HCT116 (cell line): ENCODE measurements at regions not wholly inside any gene's neighbourhood (a gene's known extent, or its start where the extent isn't known, plus 50 kb on each side); places are given as distances from the start of the nearest gene placed in this dataset.

Experiments
- CEBPB ChIP-seq: IDR thresholded peaks from 2 replicates; pipeline ENCODE4 v1.6.1; 2012; ENCODE audit warnings: low read depth
- CTCF ChIP-seq, 3 experiments: fragments of 200-600 bp in 1 of 3; sonication (generic) in 1 of 3; IDR thresholded peaks in 2 of 3; conservative IDR thresholded peaks in 1 of 3; 2 replicates each; pipeline ENCODE4 v1.5.1; 2012 to 2017; ENCODE audit warnings: low read depth in 2 of 3, low read length in 2 of 3, antibody characterized with exemption in 1 of 3, borderline replicate concordance in 1 of 3, control low read depth in 1 of 3, mild to moderate bottlenecking in 1 of 3, mixed read lengths in 1 of 3, mixed run types in 1 of 3, moderate library complexity in 1 of 3; ENCODE audit not compliant: insufficient read depth in 1 of 3
- EZH2 ChIP-seq: fragments of 200-600 bp; sonication (generic); IDR thresholded peaks from 2 replicates; pipeline ENCODE4 v1.6.1; 2017; ENCODE audit warnings: antibody characterized with exemption, mixed run types
- EZH2phosphoT487 ChIP-seq: fragments of 200-600 bp; IDR thresholded peaks from 2 replicates; pipeline ENCODE4 v1.6.1; 2018; ENCODE audit warnings: antibody characterized with exemption, borderline replicate concordance
- FOSL1 ChIP-seq: IDR thresholded peaks from 2 replicates; pipeline ENCODE4 v1.6.1; 2012; ENCODE audit warnings: low read depth
- POLR2A ChIP-seq: IDR thresholded peaks from 2 replicates; pipeline ENCODE4 v1.7.0; 2011; ENCODE audit warnings: borderline replicate concordance; ENCODE audit not compliant: insufficient read depth, insufficient read length; ENCODE audit errors: extremely low read depth
- POLR2AphosphoS5 ChIP-seq: IDR thresholded peaks from 2 replicates; pipeline ENCODE4 v1.6.1; 2011; ENCODE audit warnings: mild to moderate bottlenecking, low read depth, low read length, moderate library complexity
- RAD21 ChIP-seq: IDR thresholded peaks from 2 replicates; pipeline ENCODE4 v1.6.1; 2012; ENCODE audit warnings: low read depth, mild to moderate bottlenecking
- SP1 ChIP-seq: IDR thresholded peaks from 2 replicates; pipeline ENCODE4 v1.6.1; 2012; ENCODE audit warnings: low read depth
- ZNF274 ChIP-seq: fragments of 200-500 bp; sonication (Bioruptor generic); IDR thresholded peaks from 2 replicates; pipeline ENCODE4 v1.6.1; 2014; ENCODE audit warnings: mild to moderate bottlenecking, low read depth, low read length, inconsistent platforms

- no peak for TF ChIP-seq FOSL1
- TF ChIP-seq CTCF (IDR thresholded peaks at IDR 0.05 in 2 of 3, conservative IDR thresholded peaks at IDR 0.05 in 1 of 3; ENCODE audit: borderline replicate concordance in 1 of 3, insufficient read depth in 1 of 3, low read depth in 2 of 3, low read length in 2 of 3) = no peak
- no peak for TF ChIP-seq RAD21
- no peak for TF ChIP-seq CEBPB
- TF ChIP-seq POLR2A = no peak
- TF ChIP-seq POLR2AphosphoS5 = no peak
- no peak for TF ChIP-seq EZH2
- TF ChIP-seq EZH2phosphoT487 = no peak
- TF ChIP-seq SP1 = no peak
- no peak for TF ChIP-seq ZNF274
These were observed 1280.9 kb downstream of the AACS start for GRCh38 chr12:126346087-126346486.
